Activated CD4-positive, alpha-beta T cell treated with anti-CD3 and anti-CD28 coated beads, Interleukin-2, Interleukin-6, amounts not matched to agents 100 ng/mL and 50 ng/mL, durations not matched to agents 16 hours and 8 hours (primary cell): ENCODE measurements at regions not wholly inside any gene's neighbourhood (a gene's known extent, or its start where the extent isn't known, plus 50 kb on each side); places are given as distances from the start of the nearest gene placed in this dataset.
"Not testable (repeated sequence)": the region's sequence is repeated elsewhere in the genome, so short reads cannot be mapped to it uniquely, and the experiment has no call there.

Experiments
- DNase-seq: peaks from one replicate; pipeline ENCODE4 v3.0.0-alpha.2; 2020

DNA sequence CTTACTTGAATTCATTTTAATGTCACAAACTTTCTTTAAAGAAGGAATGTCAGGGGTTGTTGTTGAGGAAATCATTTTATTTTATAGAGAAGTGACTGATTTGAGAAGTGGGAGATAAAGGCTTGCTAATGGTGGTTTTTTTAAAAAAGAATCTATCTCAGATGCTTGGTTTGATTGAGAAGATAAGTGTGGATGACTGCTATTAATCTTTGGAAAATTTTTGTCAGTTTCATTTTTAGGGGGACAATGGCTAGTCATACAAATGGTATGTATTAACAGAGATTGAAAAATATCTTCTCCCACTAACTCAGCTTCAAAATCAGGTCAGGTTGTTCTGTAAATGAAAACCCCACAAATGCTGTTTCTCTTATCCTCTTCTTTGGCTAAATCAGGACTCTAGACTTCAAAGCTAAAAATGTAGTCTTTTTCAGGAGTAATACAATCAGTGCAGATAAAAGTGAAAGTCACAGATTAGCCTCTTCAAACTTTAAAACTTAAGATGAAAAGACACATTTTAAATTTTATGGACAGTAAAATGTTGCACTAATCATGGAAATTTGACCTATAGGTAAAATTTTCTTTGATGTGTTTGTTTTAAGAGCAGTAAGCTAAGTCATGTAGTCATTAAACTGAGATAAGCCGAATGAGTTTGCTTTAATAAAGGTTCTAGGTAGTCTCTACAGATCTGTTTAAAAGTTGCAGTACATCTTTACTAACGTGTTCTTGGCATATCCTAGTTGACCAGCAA, 674.2 kb upstream of the VRK2 start:
- DNase-seq: no peak

DNA sequence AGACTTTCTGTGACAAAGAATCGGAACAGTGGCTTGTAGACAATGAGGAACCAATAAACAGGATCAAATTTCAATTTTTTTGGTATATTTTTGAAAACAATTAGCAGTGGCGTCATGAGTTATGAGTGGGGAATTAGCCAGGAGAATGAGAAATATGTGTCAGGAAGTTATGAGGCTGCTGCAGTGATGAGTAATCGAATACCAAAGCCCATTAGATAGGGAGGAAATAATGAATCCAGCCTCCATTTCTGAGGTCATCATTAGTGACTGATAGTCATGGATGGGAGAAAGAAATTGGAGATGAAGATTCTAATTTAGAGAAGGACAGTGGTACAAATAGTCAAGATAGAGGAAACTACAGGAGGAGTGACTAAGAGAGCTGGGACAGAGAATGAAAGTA, 673.1 kb upstream of the VRK2 start:
- no peak for DNase-seq

DNA sequence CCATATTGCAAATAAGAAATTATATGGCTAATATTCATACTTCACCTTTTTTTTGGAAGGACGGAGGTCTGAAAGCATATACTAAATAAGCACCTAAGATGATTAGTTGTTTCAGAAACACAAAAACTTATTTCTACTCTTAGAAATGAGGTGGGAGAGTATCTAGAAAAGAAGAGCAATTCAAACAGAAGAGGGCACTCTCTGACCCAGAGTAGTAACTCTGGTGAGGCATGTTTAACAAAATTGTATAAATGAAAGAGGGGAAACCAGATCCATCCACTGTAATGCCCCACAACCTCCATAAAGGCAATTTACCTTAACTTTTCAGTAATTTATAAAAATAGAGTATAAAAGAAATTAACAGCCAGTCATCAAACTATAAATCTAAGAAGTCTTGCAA, 669.6 kb upstream of the VRK2 start:
- no peak for DNase-seq

DNA sequence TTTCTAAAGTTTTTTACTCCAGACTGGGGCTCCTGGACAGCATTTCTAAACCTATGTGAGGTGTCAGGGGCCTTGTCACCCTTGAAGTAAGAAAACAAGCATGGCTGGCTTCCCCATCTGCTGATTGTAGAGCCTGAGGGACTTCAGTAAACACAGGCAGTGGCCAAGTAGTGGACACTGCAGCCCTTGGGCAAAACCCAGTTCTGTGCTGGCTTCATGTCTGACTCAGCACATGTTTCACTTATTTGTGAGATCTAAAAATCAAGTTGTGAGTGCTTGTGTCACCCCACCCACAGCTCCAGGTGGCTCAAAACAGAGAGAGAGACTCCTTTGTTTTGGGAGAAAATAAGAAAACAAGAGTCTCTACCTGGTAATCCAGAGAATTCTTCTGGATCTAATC, 660.3 kb upstream of the VRK2 start:
- DNase-seq: no peak

DNA sequence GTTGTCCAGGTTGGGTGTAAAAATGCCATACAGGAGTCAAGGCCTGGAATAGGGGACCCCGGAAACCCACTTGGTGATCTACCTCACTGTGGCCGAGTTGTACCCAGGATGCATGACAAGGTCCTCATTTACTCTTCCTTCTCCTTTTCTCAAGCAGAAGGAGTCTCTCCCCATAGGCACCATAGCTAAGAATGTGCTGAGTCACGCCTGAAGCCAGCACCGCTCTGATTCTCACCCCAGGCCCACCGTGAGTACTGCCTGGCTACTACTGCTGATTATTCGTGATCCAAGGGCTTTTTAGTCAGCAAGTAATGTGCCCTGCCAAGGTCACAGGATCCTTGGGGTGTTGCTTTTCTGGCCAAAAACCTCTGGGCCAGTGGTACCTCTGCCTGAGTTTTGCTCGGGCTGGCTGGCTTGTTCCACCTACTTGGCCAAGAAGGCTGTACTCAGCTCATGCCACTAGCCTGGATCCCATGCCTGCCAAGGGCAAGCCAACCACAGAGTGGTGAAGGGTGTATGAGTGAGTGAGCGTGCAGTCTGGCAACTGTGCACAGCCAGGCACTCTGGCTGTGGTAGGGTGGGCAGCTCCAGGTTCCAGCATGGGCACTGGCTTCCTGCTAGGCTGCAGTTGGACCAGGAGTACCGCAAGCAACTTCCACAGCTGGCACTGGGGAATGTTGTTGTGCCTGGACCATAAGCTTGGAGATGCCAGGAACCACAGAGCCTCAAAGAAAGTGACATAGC, 650.1 kb upstream of the VRK2 start:
- no peak for DNase-seq

DNA sequence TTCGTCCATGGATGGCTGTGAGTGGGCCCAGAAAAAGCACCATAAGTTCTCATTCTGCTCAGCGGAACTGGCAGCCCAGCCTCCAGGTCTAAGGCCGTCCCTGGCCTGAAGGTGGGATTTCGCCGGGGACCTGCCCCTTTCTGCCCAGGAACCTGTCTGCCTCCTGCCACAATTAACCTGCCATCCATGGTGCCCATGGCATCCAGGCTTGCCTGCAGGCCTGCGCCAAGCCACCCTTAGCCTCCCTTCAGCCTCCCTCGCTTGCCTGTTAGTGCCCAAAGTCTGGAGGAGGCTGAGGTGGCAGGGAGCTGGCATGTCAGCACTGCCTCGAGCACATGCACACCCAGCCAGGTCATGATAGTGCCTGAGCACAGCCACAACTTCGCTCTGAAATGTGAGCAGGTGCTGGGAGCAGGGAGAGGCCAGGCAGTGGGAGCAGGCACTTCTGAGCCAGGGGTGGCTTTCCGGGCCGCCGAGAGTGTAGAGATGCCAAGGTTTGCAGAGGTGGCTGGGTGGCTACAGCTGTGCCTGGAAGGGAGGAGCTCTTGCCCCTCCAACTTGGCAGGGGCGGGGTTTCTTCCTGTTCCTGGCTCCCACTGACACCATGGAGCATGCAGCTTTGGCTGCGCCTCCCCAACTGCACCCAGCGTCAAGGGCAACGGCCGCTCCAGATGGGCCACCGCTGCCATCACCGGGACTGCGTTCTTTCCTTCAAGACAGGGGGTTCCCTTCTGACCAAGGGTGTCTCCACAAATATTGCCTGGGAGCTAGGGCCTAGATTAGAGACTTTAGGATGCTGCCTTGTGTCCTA, 648.9 kb upstream of the VRK2 start:
- no peak for DNase-seq

DNA sequence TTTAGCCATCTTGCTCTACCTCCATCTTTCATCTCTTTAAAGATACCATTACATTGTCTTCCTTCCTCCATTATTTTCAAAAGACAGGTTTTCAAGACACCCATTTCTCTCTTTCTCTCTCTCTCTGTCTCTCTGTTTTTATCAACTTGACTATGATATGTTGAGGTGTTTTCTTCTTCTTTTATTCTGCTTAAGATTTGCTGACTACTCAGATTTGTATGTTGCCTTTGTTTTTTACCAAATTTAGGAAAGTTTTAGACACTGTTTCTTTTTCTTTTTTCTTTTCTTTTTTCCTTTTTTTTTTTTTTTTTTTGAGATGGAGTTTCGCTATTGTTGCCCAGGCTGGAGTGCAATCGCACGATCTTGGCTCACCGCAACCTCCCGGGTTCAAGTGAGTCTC, 647.5 kb upstream of the VRK2 start:
- DNase-seq: no peak

DNA sequence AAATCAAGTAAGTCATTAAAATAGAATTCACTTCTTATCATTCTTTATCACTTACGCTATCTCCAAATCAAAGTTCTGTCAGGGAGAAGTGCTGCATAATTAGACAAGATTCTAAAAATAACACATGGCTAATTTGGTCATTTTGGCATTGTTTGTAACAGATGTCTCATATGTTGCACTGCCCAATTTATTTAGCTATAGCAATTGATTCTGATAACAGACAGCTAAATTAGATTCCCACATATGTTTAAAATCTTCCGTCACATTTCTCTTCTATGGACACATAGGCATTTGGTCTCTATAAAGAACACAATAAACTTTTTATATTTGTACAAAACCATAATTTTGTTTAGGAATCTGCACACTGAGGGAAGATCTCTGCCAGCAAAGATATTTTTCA, 644.5 kb upstream of the VRK2 start:
- no peak for DNase-seq

DNA sequence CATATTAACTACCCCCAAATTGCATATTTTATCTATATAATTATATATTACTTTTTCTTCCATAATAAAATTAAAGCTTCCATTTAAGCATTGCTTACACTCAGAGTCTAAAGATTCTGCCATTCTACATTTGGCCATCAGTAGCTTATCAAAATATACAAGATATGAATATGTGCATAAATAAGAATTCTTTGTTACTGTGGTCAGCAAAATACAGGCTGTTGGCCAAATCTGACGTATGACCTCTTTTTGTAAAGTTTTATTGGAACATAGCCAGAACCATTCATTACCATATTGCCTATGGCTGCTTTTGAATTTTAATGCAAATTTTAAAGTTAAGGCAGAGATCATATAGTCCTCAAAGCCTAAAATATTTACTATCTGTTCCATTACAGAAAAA, 643.9 kb upstream of the VRK2 start:
- no peak for DNase-seq

DNA sequence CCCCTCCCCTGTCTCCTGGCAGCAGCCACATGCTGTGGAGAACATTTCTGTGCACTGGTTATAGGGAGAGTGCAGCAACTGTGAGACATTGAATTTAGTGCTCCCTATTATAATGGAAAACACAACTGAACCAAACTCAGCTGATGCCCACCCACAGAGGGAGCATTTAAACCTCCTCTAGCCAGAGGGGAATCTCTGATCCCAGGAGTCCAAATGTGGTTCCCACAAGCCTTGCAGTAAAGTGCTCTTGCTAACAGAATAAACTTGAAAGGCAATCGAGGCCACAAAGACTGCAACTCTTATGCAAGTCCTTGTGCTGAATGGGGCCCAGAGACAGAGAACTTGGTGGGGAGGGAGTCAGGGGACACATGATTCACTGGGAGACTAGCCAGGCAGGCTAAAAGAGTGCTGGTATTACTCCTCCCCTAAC, 638.8 kb upstream of the VRK2 start:
- DNase-seq: no peak

DNA sequence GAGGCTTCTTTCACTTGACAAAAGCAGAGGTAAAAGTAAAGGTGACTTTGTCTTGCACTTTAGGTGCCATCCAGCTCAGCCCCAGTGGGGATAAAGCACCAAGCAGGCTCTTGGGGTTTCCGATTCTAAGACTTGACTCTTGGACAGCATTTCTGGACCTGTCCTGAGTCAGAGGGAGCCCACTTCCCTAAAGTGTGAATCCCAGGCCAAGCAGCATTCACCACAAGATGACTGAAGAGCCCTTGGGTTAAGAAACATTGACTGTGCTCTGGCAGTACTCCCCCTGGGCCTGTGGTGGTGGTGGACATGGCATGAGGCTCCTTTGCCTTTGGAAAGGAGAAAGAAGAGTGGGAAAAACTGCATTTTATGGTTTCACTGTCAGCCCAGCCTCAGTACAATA, 638.0 kb upstream of the VRK2 start:
- no peak for DNase-seq

DNA sequence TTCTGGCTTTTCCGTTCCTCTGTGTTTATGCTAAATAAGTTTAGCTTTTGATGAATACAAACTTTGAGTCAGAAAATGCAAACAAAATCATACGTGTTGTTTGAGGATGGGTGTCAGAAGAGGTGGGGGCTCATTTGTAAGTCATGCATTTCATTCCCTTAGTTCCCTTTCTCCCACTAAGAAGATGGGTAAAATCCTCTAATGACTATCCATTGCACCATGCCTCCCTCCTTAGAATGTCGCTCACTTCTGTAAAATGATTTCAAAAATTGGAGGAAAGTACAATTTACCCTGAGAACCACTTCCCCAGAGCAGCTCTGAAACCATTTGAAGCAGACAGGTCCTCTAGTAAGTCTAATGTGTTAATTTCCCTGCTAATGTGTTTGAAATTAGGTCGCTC, 629.6 kb upstream of the VRK2 start:
- DNase-seq: no peak

DNA sequence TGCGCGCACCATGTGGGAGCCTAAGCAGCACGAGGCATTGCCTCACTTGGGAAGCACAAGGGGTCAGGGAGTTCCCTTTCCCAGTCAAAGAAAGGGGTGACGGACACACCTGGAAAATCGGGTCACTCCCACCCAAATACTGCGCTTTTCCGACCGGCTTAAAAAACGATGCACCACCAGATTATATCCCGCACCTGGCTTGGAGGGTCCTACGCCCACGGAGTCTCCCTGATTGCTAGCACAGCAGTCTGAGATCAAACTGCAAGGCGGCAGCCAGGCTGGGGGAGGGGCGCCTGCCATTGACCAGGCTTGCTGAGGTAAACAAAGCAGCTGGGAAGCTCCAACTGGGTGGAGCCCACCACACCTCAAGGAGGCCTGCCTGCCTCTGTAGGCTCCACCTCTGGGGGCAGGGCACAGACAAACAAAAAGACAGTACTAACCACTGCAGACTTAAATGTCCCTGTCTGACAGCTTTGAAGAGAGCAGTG, 627.7 kb upstream of the VRK2 start:
- DNase-seq: not testable (repeated sequence)

DNA sequence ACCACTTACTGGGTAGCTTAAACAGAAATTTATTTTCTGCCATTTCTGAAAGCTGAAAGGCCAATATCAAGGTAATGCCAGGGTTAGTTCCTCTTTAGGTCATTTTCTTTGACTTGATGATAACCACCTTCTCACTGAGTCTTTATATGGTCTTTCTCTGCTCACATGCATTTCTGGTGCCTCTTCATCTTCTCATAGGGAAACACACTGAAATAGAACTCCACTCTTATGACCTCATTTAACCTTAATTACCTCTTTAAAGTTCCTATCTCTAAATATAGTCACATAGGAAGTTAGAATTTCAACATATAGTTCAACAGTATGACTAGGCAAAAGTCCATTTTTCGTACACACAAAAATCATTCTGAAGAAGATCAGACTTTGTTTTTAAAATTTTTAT, 616.8 kb upstream of the VRK2 start:
- DNase-seq: no peak

DNA sequence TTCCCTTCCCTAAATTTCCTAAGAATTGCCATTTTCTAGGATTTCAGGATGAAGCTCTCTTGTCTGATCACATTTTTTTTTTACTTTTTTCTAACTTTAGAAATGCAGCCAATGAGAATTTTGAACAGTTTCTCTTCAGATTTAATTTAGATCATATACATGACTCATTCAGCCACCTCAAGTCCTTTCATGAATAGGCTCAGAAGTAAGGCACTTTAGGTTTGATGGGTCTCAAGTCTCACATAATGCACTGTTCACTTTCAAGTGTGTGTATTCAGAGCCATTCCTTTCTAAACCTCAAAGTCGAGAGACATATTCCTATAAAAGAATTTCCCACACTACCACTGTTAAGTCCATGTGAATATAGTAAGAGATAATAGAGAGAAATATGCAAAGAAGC, 614.1 kb upstream of the VRK2 start:
- no peak for DNase-seq

DNA sequence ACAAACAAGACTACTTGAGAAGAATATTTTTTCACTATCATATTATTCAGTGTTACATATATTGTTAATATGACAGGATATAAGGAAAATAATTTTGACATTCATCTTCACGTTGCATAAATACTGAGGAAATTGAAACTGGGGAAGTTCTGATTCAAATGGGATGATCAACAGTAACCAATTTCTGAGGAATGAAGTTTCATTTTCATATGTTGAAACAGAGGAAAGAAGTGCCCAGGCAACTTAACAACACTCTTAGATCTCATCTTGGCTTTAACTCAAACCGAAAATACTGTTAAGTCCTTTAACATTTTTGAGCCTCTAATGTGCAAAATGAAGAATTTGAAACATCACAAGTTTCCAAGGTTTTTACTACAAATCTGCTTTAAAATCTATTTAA, 612.2 kb upstream of the VRK2 start:
- no peak for DNase-seq

DNA sequence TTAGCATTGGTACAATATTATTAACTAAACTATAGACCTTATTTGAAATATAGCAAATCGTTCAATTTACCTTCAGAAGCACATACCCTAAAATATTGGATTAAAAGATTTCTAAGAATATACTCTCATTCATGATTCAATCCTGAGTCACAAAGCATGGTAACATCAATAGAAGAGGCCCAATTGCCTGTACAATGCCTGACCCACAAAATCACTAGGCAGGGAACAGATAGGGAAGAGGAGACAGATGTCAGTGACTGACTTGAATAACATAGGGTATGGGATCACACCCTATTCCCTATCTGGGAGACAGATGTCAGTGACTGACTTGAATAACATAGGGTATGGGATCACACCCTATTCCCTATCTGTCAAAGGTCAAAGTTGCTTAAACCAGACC, 611.6 kb upstream of the VRK2 start:
- DNase-seq: no peak

DNA sequence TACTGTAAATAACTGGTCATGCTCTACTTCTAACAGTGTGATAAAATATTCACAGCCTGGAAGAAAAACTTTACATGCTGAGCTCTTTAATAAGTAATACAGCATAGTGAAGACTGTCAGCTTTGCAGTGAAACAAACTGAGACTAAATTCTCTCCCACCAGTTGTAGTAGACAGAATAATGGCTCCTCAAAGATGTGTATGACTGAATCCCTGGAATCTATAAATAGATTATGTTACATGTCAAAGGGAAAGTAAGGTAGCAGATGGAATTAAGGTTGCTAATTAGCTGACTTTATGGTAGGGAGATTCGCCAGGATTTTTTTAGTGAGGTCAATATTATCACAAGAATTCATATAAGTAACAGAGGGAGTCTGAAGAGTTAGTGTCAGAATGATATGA, 609.5 kb upstream of the VRK2 start:
- DNase-seq: no peak

DNA sequence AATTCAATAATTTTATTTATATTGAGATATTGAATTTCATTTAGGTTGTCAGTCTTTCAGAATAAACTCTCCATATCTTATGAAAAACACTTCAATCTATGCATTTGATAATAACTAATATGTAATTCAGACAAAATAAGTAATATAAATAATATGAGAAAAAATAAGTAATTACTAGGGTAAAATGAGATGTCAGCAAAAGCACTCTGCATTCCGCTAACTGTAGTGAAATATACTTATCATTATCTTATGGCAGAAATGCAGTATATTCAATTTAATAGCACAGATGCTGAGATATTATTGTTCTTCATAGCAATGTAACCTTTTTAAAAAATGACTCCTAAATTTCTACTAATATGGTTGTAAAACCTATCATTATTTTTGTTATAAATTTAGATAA, 606.2 kb upstream of the VRK2 start:
- DNase-seq: no peak

DNA sequence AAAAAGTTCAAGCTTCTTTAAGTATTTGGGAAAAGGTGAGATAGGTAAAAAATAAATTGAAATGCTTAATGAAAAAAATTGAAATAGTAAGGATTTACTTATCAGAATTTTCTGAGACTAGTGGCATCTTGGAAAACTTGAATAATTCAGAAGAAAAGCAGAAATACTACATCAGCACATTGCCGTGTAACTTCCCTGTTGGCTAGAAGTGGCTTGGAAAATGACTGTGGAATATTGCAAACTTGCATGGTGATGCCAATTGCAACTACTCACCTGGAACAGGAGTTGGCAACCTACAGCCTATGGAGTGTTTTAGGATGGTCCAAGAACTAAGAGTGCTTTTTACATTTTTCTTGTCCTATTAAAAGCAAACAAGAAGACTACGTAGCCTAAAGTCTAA, 603.5 kb upstream of the VRK2 start:
- no peak for DNase-seq

DNA sequence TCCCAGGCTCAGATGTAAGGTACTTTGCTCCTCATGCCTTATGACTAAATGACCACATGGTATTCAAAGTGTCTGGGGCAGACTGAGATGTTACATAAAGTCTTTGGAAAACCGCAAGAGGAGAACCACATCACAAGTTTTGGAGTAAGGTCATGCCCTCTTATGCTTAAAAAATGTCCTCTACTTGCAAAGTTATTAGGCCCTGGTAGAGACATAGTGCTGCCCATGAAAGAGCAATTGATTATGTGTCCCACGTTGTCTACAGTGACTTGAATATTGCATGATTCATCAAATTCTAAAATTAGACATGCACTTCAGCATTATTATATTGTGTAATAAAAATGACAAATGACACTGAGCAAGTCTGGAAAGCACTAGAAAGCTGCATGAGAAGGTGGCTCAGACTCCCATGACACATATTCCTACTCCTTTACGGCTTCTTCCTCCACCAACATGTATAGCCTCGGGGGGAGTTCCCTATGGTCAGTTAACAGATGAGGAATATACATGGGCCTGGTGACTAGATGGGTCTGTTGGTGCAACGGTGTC, 602.6 kb upstream of the VRK2 start:
- DNase-seq: no peak

DNA sequence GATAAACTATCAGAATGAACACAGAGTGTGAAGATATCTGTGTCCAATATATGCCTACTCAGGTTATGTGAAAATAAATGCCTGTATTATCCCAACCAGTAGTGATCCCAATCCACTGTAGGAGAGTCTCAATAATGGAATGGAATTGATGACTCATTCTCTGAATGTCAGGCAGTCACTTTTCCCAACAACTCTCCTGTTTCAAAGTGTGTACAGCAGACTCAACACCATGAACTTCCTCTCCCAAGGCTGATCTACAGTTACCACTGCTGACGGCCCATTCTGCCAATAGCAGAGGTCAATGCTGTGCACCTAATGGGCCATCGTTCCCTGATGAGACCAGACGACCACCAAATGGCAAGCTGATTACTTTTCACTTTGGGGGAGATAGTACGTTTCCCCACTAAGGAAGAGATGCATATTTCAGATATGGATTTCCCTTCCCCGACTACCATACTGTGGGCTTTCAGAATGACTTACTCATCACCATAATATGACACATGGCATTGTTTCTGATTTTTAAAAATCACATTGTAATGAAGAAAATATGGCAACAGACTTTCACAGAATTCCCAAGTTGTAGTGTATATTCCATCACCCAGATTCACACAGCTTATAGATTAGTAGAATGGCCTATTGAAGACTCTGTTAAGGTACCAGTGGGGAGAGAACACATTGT, 601.7 kb upstream of the VRK2 start:
- DNase-seq: no peak

DNA sequence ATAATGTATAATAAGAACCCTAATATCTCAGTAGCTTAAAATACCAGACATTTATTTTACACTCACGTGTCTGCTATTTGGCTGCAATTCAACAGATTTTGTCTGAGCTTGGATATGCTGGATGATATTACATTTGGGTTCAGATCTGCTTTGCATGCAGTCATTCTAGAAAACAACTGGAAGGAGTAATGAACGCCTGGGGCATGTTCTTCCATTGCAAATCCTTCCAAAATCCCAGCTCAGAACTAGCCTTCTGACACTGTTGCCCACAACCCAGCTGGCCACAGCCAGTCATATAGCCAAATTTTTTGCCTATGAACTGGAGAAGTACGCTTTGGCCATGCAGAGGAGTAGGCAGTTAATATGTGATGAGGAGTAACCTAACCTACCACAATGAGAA, 597.8 kb upstream of the VRK2 start:
- no peak for DNase-seq
